Right lobe of liver (tissue), 6 donors: ENCODE measurements at regions not wholly inside any gene's neighbourhood (a gene's known extent, or its start where the extent isn't known, plus 50 kb on each side); places are given as distances from the start of the nearest gene placed in this dataset.

Experiments used
- ATAC-seq, 4 donors: fragments of 200-7000 bp; cut with Tn5 transposase; one replicate each; pipeline ENCODE4 v1.9.1; 2020; ENCODE audit warnings: mild to moderate bottlenecking in 4 of 4, moderate library complexity in 4 of 4
- DNase-seq, 3 donors: peaks; one replicate each; pipeline ENCODE4 v3.0.0-alpha.2; 2020
- H3K27ac ChIP-seq, 3 donors: fragments of 200-600 bp; one replicate each; pipeline ENCODE4 v1.8.0; 2022
- H3K27me3 ChIP-seq, 2 donors: fragments of 200-600 bp; one replicate each; pipeline ENCODE4 v1.8.0; 2022
- H3K36me3 ChIP-seq, 4 donors: fragments of 200-600 bp; sonication (generic) in 1 of 4; one replicate each; pipeline versions ENCODE4 v1.5.1 to v1.8.0; 2017 to 2022; ENCODE audit warnings: control low read depth in 1 of 4
- H3K4me1 ChIP-seq, 4 donors: fragments of 200-600 bp; sonication (generic) in 1 of 4; one replicate each; pipeline versions ENCODE4 v1.5.1 to v1.8.0; 2017 to 2022; ENCODE audit warnings: control low read depth in 1 of 4
- H3K4me3 ChIP-seq, 3 donors: fragments of 200-600 bp; one replicate each; pipeline ENCODE4 v1.8.0; 2022
- H3K9me3 ChIP-seq, 4 donors: fragments of 200-600 bp; sonication (generic) in 1 of 4; one replicate each; pipeline versions ENCODE4 v1.5.1 to v1.8.0; 2017 to 2022; ENCODE audit warnings: control low read depth in 1 of 4
- CTCF ChIP-seq, 4 donors: fragments of 200-600 bp in 3 of 4; fragments of 450-650 bp in 1 of 4; IDR thresholded peaks; one replicate each; pipeline versions ENCODE4 v1.5.1 to v1.8.0; 2016 to 2022; ENCODE audit warnings: antibody characterized with exemption in 4 of 4, mild to moderate bottlenecking in 2 of 4
- POLR2A ChIP-seq: fragments of 450-650 bp; IDR thresholded peaks from one replicate; pipeline ENCODE4 v1.6.1; 2017; ENCODE audit warnings: antibody characterized with exemption, mild to moderate bottlenecking
- WGBS: methylation state at CpG from one replicate; pipeline ENCODE4 v1.1.6; 2018; ENCODE audit warnings: low coverage, low lambda C conversion rate; ENCODE audit not compliant: insufficient coverage; ENCODE audit errors: missing lambda C conversion rate; 5-methylcytosine and 5-hydroxymethylcytosine counted together
- intact Hi-C, 2 donors: fragments of 100-400 bp; cut with DNase I; formaldehyde crosslinking; loops; one replicate each; pipeline versions ENCODE4 v1.11.2 to v1.14.1; 2022
- donor health status: DM: no; HTN: yes; CAD: no.
- donor health status: DM: no; HTN: no; CAD: no.
- donor health status: DM: no; HTN: no; CAD: no.
- donor health status: DM: no; HTN: yes; CAD: no.
- donor health status: DM: no; HTN: yes; CAD: no.

GRCh38 chr9:99556998-99557397 is 264.7 kb upstream of the NR4A3 start:
- Histone ChIP-seq H3K27ac (no peak overlapping the region), H3K4me3 (no peak overlapping the region), H3K4me1 (no peaks in the 10 kb centered on the region), H3K27me3 (no peaks in the 10 kb centered on the region), H3K9me3 (no peaks in the 10 kb centered on the region), H3K36me3 (no peaks in the 10 kb centered on the region)
- intact Hi-C loops = no loop called here
- DNase-seq (no peak), ATAC-seq (no peak)
- TF ChIP-seq POLR2A = no peak
- TF ChIP-seq CTCF (IDR thresholded peaks at IDR 0.05) = no peak
- WGBS = 17% methylated on average over 2 of the region's 3 CpGs

DNA sequence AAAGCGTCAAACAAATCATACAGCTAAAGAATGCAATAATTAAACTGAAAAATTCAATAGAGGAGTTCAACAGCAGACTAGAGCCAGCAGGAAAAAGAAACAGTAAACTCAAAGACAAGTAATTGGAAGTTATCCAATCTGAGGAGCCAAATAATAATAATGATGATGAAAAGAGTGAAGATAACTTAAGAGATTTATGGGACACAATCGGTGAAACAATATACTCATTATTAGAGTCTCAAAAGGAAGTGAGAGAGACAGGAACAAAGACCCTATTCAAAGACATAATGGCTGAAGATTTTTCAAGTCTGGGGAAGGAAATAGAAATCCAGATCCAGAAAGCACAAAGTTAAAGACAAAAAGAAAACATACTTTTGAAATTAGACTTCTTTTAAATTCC is 263.9 kb upstream of the NR4A3 start:
- Histone ChIP-seq H3K4me3 (no peak overlapping the region), H3K4me1 (no peaks in the 10 kb centered on the region)
- no peak for ATAC-seq

GRCh38 chr9:99559776-99560175 is 261.9 kb upstream of the NR4A3 start:
- TF ChIP-seq CTCF (IDR thresholded peaks at IDR 0.05) = no peak
- no peak for TF ChIP-seq POLR2A
- ATAC-seq (no peak), DNase-seq (no peak)
- Histone ChIP-seq H3K36me3 (no peaks in the 10 kb centered on the region), H3K4me3 (no peak overlapping the region), H3K9me3 (no peaks in the 10 kb centered on the region), H3K27me3 (no peaks in the 10 kb centered on the region), H3K4me1 (no peaks in the 10 kb centered on the region), H3K27ac (no peak overlapping the region)
- intact Hi-C loops = no loop called here
- 92% methylated on average over 1 of the region's 1 CpG for WGBS

More for the DNA sequence above, 263.9 kb upstream of the NR4A3 start:
- DNase-seq = no peak
- 57% methylated on average over 2 of the region's 2 CpGs for WGBS
- TF ChIP-seq POLR2A (no peak), CTCF (IDR thresholded peaks at IDR 0.05) (no peak)
- Histone ChIP-seq H3K9me3 (no peaks in the 10 kb centered on the region), H3K36me3 (no peaks in the 10 kb centered on the region), H3K27ac (no peak overlapping the region), H3K27me3 (no peaks in the 10 kb centered on the region)
- intact Hi-C loops = no loop called here

- no peak for TF ChIP-seq CTCF (IDR thresholded peaks at IDR 0.05)
- no peak for TF ChIP-seq POLR2A
- Histone ChIP-seq H3K27ac (no peak overlapping the region), H3K27me3 (no peaks in the 10 kb centered on the region), H3K9me3 (no peaks in the 10 kb centered on the region), H3K36me3 (no peaks in the 10 kb centered on the region), H3K4me3 (no peak overlapping the region), H3K4me1 (no peaks in the 10 kb centered on the region)
- no peak for ATAC-seq
- no peak for DNase-seq
- intact Hi-C loops = no loop called here
Observed at GRCh38 chr9:99560561-99560960, 261.1 kb upstream of the NR4A3 start.

GRCh38 chr9:99561509-99561917 is 260.2 kb upstream of the NR4A3 start:
- Histone ChIP-seq H3K27me3 (no peaks in the 10 kb centered on the region), H3K9me3 (no peaks in the 10 kb centered on the region), H3K4me1 (no peaks in the 10 kb centered on the region), H3K36me3 (no peaks in the 10 kb centered on the region), H3K4me3 (no peak overlapping the region), H3K27ac (no peak overlapping the region)
- intact Hi-C loops = no loop called here
- ATAC-seq = no peak
- no peak for TF ChIP-seq CTCF (IDR thresholded peaks at IDR 0.05)
- TF ChIP-seq POLR2A = no peak
- WGBS = 100% methylated on average over 1 of the region's 2 CpGs
- DNase-seq = no peak
